BE2C (cell line): ENCODE measurements at regions not wholly inside any gene's neighbourhood (a gene's known extent, or its start where the extent isn't known, plus 50 kb on each side); places are given as distances from the start of the nearest gene placed in this dataset.

ENCODE experiments used
- DNase-seq: peaks from one replicate; pipeline ENCODE4 v3.0.0-alpha.2; 2020
- H3K27me3 ChIP-seq: fragments of 250-450 bp; sonication (Bioruptor Pico); 2 replicates; pipeline ENCODE4 v1.5.1; 2020; ENCODE audit warnings: mild to moderate bottlenecking
- H3K36me3 ChIP-seq: fragments of 250-450 bp; sonication (Bioruptor Pico); 2 replicates; pipeline ENCODE4 v1.5.1; 2020; ENCODE audit warnings: mild to moderate bottlenecking
- H3K4me1 ChIP-seq: fragments of 250-450 bp; sonication (Bioruptor Pico); 2 replicates; pipeline ENCODE4 v1.5.1; 2020
- H3K4me3 ChIP-seq: 2 replicates; pipeline ENCODE4 v1.5.1; 2011; ENCODE audit warnings: low read depth, low read length
- H3K9me3 ChIP-seq: fragments of 250-450 bp; sonication (Bioruptor Pico); 2 replicates; pipeline ENCODE4 v1.5.1; 2020
- TF ChIP-seq, protein P1 (sequence below): IDR thresholded peaks from 2 replicates; pipeline ENCODE4 v1.5.1; 2012; ENCODE audit warnings: mild to moderate bottlenecking, low read depth, low read length

DNA sequence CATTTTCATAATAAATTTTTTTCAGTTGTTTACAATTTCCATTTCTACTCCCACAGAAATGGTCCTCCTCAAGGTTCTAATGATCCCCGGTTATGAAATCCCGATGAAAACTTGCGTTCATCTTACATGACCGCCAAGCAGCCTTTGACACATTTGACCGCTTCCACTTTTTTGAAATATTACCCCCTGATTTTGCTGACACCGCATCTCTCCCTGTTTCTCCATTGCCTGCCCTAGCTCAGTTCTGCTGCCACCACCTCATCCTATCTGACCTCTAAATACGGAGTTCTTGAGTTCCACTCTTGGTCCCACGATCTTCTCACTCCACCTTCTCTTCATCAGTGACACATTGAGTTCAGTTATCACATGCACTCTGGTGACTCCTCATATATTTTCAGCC, 74.1 kb downstream of the SLC35B3 start:
- TF ChIP-seq, protein P1, sequence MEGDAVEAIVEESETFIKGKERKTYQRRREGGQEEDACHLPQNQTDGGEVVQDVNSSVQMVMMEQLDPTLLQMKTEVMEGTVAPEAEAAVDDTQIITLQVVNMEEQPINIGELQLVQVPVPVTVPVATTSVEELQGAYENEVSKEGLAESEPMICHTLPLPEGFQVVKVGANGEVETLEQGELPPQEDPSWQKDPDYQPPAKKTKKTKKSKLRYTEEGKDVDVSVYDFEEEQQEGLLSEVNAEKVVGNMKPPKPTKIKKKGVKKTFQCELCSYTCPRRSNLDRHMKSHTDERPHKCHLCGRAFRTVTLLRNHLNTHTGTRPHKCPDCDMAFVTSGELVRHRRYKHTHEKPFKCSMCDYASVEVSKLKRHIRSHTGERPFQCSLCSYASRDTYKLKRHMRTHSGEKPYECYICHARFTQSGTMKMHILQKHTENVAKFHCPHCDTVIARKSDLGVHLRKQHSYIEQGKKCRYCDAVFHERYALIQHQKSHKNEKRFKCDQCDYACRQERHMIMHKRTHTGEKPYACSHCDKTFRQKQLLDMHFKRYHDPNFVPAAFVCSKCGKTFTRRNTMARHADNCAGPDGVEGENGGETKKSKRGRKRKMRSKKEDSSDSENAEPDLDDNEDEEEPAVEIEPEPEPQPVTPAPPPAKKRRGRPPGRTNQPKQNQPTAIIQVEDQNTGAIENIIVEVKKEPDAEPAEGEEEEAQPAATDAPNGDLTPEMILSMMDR, result no peak
- no peaks in the 10 kb centered on the region for H3K27me3 ChIP-seq
- no peaks in the 10 kb centered on the region for H3K9me3 ChIP-seq
- no peak for DNase-seq
- H3K4me3 ChIP-seq, result no peak overlapping the region
- H3K4me1 ChIP-seq, result no peaks in the 10 kb centered on the region
- H3K36me3 ChIP-seq, result no peaks in the 10 kb centered on the region

DNA sequence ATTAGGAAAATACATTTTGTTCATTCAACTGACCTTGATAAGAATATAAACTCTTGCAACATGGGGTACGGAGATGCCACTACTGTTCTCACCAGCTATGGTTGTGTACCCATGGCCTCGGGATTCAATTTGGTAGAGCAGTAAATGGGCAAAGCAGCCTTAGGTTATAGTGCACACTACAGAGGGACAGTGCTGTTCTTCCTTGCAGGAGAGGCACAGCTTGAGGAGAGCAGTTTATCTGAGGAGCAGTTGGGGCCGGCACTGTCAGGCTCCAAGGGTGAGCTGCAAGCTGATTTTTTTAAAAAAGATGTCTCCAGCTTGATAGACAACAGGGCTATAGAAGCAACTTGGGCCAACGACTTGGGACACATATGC, 82.4 kb downstream of the SLC35B3 start:
- Histone ChIP-seq H3K36me3 (no peaks in the 10 kb centered on the region), H3K4me1 (no peaks in the 10 kb centered on the region), H3K27me3 (no peaks in the 10 kb centered on the region), H3K9me3 (no peaks in the 10 kb centered on the region), H3K4me3 (no peak overlapping the region)
- DNase-seq, result no peak
- TF ChIP-seq, protein P1, result no peak

DNA sequence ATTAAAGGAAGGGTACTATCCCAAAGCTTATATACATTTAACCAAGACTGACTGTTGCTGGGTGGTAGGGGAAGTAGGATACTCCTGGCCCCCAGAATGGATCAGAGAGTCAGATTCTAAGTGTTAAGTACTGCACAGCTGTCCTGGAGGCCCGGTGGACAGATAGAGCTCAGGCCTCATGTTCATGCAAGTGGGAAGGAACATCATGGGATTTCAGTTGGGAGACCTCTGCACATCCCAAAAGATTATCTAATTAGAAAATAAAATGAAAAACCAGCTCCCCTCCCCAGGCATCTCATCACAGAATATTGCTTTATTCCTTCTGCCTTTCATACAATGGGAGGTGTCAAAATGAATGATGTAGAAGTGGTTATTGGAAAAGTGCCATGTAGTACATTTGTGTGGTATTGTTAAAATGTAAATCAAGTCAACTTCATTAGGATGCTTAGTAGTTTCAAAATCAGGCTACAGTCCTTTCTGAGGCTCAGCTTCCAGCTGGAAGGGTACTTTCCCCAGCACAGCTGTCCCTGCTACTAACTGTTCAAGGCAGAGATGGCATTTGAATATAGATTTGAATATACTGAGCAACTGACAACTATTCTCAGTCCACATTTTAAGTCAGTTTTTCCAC, 82.9 kb downstream of the SLC35B3 start:
- no peaks in the 10 kb centered on the region for H3K9me3 ChIP-seq
- DNase-seq, result no peak
- H3K36me3 ChIP-seq, result no peaks in the 10 kb centered on the region
- H3K4me1 ChIP-seq, result no peaks in the 10 kb centered on the region
- TF ChIP-seq, protein P1, result no peak
- no peaks in the 10 kb centered on the region for H3K27me3 ChIP-seq
- no peak overlapping the region for H3K4me3 ChIP-seq

DNA sequence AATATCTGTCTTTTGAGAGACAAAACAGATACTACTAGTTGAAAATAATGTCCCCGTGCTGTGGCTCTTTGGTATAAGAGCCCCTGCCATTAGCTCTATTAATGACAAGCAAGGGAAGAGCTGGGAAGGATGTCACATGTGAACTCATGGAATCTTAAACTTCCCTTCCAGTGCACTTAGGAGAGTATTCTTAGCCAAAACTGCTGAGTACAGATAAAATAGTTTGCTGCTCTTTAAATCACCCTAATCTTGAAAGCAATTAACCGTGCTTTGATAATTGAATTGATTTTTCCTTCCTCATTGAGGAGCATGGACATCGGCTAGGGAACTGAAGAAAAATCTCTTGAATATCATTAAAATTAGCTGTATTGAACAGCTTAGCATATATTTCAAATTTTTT, 91.7 kb downstream of the SLC35B3 start:
- DNase-seq, result no peak
- no peak overlapping the region for H3K4me3 ChIP-seq
- TF ChIP-seq, protein P1, result no peak
- H3K36me3 ChIP-seq, result no peaks in the 10 kb centered on the region
- no peaks in the 10 kb centered on the region for H3K27me3 ChIP-seq
- no peaks in the 10 kb centered on the region for H3K4me1 ChIP-seq
- no peaks in the 10 kb centered on the region for H3K9me3 ChIP-seq

DNA sequence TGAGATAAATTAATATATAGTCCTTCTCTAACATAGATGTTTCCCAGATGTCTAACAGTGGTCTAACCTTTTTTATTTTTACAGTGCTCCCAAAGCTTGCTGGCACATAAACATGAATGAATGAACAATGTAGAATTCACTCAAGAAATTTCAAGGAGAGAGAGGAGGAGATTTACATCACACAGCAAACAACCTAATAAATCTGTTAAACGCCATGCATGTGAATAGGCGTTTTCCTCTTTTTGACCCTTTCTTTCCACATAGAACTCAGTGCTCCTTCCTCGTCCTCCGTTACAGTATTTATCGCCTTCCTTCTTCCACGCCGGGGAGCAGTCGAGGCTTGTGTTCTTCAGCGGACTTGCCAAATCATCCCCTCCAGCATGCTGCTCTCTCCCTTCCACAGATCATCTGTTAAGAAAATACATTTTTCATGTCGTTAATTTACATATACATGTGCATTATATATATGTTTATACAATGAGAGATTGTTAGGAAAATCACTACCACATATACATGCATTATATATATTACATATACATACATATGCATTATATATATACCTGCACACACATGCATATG, 93.0 kb downstream of the SLC35B3 start:
- DNase-seq, result no peak
- H3K9me3 ChIP-seq, result no peaks in the 10 kb centered on the region
- no peaks in the 10 kb centered on the region for H3K36me3 ChIP-seq
- no peak overlapping the region for H3K4me3 ChIP-seq
- H3K4me1 ChIP-seq, result no peaks in the 10 kb centered on the region
- TF ChIP-seq, protein P1, result no peak
- no peaks in the 10 kb centered on the region for H3K27me3 ChIP-seq

DNA sequence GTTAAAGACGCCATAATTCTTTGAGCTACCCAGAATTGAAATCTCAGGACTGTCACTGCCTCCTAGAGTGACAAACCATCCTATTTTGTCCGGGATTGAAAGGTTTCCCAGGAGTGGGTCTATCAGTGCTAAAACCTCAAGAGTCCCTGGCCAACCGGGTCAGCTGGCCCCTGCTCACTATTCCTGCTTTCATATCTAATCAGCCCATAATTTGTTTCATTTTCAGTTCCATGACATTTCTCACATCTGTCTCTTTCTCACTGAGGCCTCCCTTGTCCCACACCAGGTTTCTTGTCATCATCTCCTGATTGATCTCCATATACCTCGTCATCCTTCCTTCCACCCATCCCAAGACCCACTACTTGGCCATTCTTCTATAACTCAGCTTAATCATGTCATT, 98.2 kb downstream of the SLC35B3 start:
- H3K27me3 ChIP-seq, result no peaks in the 10 kb centered on the region
- no peaks in the 10 kb centered on the region for H3K9me3 ChIP-seq
- DNase-seq, result no peak
- no peak overlapping the region for H3K4me3 ChIP-seq
- TF ChIP-seq, protein P1, result no peak
- no peaks in the 10 kb centered on the region for H3K36me3 ChIP-seq
- no peaks in the 10 kb centered on the region for H3K4me1 ChIP-seq
